ENCODE measurements at regions not wholly inside any gene's neighbourhood (a gene's known extent, or its start where the extent isn't known, plus 50 kb on each side); places are given as distances from the start of the nearest gene placed in this dataset.

DNA sequence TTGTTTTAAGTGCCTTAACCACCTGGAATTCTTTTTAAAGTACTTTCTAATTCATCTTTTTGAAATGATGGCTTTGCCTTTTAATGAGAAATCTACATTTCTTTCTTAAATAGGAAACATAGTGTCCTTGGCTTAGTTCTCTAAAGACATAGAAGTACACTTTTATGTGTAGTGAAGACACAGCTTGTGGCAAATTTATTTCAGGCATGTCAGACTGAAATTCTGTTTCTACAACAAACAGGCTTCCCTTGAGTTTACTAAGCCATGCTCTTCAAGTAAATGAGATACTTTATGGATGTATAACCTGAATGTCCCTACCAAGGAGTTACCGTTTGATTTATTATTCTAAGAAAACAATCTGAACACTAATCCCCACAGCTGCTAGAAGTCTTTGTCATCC is 136.9 kb upstream of the MAGI2 start:
- no peak for DNase-seq (ENCODE audit: low read depth)
- in situ Hi-C loops (cut with HindIII; ENCODE audit: low pct_unique_long_range_greater_than_20kb, low sequenced_read_pairs): no loop called here

DNA sequence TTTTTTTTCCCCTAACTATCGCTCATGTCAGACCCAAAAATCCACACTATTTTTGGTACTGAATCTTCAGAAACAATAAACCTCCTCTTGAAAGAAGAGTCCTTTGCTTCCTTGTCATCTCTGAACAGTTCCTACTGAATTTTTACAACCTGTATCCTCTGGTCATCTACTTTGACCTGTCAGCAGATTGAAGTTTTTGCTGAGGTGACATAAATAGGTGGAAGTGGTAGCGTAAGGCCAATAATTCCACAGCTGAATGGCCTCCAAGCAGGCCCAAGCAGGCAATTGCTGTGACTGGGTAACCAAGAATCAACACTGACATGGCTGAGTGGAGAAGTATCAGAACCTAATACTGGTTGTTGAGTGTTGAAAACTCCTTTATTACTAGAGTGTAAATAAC is 117.4 kb upstream of the MAGI2 start:
- no peak for DNase-seq (ENCODE audit: low read depth)
- in situ Hi-C loops (cut with HindIII; ENCODE audit: low pct_unique_long_range_greater_than_20kb, low sequenced_read_pairs): no loop called here

DNA sequence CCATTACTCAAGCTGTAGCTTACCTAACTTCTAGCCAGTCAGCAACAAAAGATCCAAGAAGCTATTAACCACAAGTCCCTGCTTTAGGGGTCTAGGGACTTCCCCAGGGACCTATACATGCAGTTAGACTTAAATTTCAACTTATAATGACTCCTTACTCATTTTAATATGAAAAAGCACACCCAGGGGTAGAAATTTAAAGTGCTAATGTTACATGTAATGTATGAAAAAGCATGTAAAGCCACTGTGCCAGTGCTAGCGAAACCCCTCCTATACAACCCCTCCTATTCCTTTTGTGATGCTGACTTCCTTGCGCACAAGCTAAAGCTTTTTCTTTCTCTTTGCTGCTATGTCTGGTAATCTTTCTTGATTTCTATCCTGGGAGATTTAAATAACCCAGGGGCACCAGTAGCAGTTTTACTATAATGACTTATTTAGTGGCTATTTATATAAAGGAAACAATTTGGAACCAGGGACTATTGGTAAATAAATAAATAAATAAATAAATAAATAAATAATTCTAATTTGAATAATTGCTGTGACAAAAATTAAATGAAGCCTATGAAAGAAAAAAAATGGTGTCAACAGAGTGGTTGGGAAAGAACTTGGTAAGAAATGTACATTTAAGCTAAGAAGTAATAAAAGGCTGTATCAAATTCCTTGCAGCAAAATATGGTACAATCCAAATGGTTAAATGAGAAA is 110.5 kb upstream of the MAGI2 start:
- in situ Hi-C loops (cut with HindIII; ENCODE audit: low pct_unique_long_range_greater_than_20kb, low sequenced_read_pairs): no loop called here
- DNase-seq (ENCODE audit: low read depth): no peak

DNA sequence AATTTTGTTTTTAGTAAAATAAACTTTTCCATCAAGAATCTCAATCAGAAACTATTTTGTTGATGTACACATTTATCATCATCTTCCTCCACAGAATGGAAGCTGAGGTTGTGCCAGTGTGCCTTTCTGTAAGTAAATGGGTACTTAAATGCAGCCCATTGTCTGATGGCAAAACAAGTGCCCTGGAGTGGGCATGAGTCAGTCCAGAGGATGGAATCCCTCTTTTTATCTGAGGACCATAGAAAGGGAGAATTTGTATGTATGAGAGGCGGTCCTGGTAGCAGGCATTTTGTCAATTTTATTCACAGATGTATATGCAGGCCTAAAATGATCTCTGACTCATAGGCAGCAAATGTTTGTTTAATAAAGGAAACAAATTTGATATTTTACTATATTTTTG is 102.1 kb upstream of the MAGI2 start:
- no peak for DNase-seq (ENCODE audit: low read depth)
- in situ Hi-C loops (cut with HindIII; ENCODE audit: low pct_unique_long_range_greater_than_20kb, low sequenced_read_pairs): no loop called here

DNA sequence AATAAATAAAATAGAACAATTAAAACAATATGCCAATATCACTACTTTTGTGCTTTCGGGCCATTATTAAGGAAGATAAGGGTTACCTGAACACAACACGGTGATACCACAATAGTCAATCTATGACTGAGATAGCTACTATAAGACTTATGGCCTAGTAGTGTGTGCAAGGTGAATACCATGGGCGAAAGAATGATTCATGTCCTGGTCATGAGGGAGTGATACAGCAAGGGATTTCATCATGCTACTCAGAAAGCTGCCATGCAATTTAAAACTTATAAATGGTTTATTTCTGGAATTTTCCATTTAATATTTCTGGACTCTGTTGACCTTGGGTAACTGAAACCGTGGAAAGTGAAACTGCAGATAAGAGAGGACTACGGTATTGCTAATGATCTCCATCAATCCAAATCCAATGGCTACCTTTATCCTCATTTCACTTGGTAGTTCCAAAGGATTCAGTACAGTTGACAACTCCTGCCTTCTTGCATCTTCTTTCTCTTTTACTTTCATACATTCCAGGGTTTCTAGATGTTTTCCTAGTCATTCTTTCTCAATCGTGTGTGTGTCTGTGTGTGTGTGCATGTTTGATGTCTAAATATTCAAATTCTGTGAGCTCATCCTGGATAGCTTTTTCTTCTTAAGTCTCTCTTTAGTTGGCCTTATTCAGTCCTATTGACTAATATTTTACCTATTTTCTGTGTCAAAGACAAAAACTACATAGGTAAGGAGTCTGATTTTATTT is 100.5 kb upstream of the MAGI2 start:
- peak; percentile 22 for DNase-seq (ENCODE audit: low read depth)
- in situ Hi-C loops (cut with HindIII; ENCODE audit: low pct_unique_long_range_greater_than_20kb, low sequenced_read_pairs): no loop called here

DNA sequence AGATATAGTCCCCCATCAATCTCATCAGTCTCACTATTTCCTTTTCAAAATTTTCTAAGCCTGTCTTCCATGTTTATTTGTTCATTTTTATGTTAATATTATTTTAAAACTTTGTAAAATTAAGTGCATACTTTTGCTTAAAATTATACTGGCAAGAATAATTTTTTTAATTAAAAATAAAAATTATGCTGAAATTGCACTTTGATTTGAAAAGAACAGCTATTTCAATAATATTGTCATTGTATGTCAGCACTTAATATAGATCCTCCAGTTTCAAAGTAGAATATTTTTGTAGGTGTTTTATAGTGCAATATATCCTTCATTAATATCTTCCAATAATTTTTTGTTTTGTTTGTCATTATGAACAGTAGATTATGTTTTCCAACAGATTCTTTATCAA is 99.0 kb upstream of the MAGI2 start:
- no peak for DNase-seq (ENCODE audit: low read depth)
- in situ Hi-C loops (cut with HindIII; ENCODE audit: low pct_unique_long_range_greater_than_20kb, low sequenced_read_pairs): no loop called here

DNA sequence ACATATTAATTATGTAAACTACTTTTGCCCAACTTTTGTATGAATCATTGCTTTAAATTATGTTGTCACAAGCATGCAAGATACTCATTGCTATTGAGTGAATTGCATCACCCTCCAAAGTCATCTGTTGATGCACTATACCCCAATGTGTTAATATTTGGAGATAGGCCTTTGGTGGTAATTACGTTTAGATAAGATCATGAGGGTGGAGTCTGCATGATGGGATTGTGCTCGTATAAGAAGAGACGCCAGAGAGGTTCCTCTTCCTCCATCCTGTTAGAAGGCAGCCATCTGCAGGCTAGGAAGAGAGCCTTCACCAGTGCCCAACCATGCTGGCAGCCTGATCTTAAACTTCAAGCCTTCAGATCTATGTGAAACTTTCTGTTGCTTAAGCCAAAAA is 95.3 kb upstream of the MAGI2 start:
- in situ Hi-C loops (cut with HindIII; ENCODE audit: low pct_unique_long_range_greater_than_20kb, low sequenced_read_pairs): no loop called here
- no peak for DNase-seq (ENCODE audit: low read depth)

DNA sequence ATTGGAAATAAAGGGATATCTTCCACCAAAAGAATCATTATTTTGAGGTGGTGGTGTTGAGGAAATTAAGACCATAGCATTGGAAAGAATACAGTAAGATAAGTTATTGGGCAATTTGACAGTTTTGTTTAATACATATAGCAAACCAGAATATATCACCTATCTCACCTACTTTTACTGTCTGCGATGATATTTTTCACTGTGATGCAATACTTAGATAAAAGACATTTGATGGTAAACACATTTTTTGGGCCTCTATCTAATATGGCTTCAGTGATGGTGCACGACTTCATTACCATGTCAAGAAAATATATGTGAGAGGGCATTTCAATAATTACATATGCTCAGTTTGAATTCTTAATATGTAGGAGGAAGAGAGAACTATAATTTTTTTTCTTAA is 93.7 kb upstream of the MAGI2 start:
- in situ Hi-C loops (cut with HindIII; ENCODE audit: low pct_unique_long_range_greater_than_20kb, low sequenced_read_pairs): no loop called here
- DNase-seq (ENCODE audit: low read depth): no peak

DNA sequence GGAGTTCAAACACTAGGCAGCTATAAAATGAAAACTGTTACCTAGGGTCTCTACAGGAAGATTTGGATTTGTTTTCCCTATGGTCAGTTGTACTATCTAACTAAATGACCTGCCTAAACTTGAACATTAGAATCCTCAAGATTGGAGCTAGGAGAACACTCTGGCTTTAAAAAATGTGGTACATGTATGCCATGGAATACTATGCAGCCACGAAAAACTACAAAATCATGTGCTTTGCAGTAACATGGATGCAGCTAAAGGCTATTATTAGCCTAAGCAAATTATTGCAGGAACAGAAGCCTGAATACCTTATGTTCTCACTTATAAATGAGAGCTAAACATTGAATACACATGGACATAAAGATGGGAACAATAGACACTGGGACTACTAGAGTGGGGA is 87.1 kb upstream of the MAGI2 start:
- DNase-seq (ENCODE audit: low read depth): no peak
- in situ Hi-C loops (cut with HindIII; ENCODE audit: low pct_unique_long_range_greater_than_20kb, low sequenced_read_pairs): no loop called here

DNA sequence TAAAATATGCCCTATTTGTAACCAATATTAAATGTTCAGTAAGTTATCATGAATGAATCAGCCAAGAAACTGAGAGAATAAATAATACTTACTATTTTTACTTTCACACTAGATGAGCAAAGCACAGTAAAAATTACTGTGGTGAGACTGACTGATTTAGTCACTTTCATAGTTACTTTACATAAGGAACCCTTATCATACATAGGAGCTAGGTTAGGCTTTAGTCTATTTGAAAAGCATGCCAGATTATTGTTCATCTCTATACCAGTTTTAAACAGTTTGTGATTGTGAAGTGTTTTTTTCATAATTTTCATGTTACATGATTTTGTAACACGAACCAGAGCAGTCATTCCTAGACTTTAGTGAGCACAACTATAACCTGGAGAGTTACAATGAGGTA is 80.7 kb upstream of the MAGI2 start:
- DNase-seq (ENCODE audit: low read depth): no peak
- in situ Hi-C loops (cut with HindIII; ENCODE audit: low pct_unique_long_range_greater_than_20kb, low sequenced_read_pairs): no loop called here

DNA sequence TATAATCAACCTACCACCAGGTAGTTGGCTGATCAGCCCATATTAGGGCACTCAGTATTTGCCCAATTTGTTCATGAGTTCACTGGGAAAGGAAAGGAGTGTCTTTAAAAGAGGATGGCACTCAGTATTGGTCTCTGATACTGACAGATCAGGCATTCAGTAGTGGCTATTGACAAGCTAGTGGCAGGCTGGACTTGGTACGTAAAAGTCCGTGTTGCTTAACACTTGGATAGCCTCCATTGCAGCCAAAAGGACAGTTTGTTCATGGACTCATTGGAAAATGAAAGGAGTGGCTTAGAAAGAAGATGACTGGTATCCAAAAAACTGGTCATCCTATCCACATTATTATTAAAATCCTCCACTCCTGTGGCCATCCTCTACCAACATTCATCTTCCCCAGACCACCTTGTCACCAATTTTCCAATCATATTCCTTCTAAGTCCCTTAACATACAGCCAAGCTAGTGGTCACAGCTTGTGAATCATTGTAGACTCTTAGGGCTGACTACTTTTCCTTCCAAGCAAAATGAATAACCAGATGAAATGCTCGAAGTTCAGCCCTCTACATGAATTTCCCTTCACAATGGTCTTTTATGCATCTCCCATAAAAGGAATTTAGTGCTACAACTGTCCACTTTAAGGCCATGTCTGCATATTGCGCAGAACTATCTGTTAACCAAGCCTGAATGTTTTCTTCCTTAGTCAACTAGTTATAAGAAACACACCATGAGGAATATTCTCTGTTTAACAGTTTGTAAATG is 78.6 kb upstream of the MAGI2 start:
- in situ Hi-C loops (cut with HindIII; ENCODE audit: low pct_unique_long_range_greater_than_20kb, low sequenced_read_pairs): no loop called here

DNA sequence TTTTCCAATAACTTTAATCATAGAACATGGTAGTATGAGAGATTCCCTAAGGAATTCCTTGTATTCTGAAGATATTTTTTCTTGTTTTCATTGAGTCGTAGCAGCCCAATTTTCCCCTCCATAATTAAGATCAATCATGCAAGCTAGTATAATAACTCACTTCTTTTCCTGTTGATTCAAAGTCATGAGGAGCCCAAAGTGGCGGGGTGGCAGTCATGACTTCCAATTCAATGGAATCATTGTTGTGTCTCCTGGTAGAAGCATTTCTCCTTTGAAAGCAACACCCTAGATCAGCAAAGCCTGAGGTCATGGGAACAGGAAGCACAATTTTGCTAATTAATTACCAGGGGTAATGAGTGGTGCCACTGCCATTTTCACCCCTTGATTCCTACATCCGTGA is 77.6 kb upstream of the MAGI2 start:
- no peak for DNase-seq (ENCODE audit: low read depth)
- in situ Hi-C loops (cut with HindIII; ENCODE audit: low pct_unique_long_range_greater_than_20kb, low sequenced_read_pairs): no loop called here

More for the DNA sequence above, 78.6 kb upstream of the MAGI2 start:
- no peak for DNase-seq (ENCODE audit: low read depth)

DNA sequence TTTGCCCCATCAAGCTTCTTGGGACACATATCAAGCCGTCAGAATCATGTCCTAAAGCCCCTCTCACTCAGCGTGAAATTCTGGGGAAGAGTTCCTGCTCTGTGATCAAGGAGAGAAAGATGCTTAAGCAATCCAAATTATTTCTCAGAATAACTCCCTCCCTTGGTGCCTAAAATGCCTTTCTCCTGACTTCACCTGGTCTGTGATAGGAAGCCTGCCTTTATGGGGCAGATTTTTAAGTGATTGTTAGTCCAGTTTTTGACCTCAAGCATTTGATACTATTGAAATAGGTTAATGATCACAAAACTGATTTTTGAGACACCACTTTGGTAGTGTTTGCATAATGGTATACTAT is 76.4 kb upstream of the MAGI2 start:
- no peak for DNase-seq (ENCODE audit: low read depth)
- in situ Hi-C loops (cut with HindIII; ENCODE audit: low pct_unique_long_range_greater_than_20kb, low sequenced_read_pairs): no loop called here

DNA sequence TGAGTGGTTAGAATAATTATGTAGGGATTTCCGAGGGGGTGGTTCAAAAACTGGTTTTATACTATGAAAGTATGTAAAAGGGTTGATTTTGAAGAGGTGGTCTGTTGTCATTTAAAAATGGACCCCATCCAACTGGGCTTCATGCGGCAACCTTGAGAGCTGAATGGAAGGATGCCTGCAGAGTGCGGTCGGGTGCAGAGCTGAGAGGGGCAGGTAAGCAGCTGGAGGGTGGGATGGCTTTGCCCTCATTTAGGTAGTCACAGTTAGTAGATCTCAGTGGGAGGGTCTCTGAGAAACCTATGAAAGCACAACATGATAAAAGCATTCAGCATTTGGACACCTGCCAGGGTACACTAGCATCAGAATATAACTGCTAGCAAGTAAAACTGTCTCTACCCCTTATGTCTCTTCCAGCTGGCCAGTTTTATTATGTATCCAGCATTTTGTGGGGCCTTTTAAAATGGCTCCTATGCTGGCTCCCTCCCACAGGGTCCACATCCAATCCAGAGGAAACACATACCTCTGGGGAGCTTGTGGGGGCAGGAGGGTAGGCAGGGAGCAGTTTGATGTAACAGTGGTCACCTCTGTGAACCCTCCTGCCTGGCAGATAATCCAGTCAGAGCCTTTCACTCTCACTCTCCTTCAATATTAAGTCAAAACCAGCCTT is 75.9 kb upstream of the MAGI2 start:
- in situ Hi-C loops (cut with HindIII; ENCODE audit: low pct_unique_long_range_greater_than_20kb, low sequenced_read_pairs): no loop called here
- DNase-seq (ENCODE audit: low read depth): no peak

DNA sequence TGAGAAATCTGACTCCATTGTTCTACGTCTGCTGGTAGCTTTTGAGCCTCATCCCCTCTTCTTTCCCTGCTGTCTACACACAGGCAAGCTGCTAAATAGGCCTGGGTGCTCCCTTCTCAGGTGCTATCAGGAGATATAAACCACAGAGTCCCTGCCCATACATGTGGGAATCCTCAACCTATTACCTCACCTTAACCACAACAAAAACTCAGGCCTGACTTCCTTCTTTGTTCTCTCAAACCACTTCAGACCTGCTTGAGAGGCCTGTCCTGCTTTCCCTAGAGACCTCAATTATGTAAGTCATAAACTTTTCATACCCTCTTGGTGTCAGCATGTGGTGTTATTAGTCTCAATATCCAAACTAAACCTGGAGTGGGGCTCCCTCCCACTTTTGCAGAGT is 75.0 kb upstream of the MAGI2 start:
- DNase-seq (ENCODE audit: low read depth): peak; percentile 18
- in situ Hi-C loops (cut with HindIII; ENCODE audit: low pct_unique_long_range_greater_than_20kb, low sequenced_read_pairs): no loop called here

DNA sequence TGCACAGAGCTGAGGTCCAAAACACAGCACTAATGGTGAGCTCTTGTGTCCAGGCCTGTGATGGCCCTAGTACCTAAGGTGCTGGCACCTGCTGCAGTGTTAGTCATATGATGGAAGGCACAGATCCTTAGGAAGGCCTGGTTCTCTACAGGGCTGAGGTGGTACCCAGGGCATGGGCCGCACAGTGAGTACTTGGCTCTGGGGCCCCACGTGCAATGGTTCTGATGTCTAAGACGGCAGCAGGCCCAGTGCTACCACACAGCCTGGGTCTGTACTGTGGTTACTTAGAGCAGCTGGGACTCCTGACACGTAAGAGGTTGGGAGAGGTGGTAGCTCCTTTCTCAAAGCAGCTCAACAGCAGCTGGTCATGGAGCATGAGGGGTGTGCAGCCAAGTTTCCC is 70.6 kb upstream of the MAGI2 start:
- DNase-seq (ENCODE audit: low read depth): no peak
- in situ Hi-C loops (cut with HindIII; ENCODE audit: low pct_unique_long_range_greater_than_20kb, low sequenced_read_pairs): no loop called here

DNA sequence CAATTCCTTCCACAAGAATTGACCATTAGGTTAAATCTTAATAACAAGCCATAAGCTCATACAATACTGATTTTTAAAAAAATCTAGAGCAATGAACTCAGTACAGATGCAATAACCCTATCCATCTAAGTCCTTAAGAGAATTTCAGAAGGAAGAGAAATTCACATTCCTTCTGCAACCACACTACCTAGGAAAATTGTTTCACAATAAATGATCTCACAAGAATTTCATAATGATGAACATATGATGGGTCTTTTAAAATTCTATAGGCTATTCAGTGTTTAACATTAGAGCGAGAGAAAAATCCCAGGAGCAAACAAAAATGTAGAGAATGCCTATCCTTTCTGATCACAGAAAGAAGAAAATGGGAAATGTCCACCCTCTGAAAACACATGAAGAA is 70.0 kb upstream of the MAGI2 start:
- no peak for DNase-seq (ENCODE audit: low read depth)
- in situ Hi-C loops (cut with HindIII; ENCODE audit: low pct_unique_long_range_greater_than_20kb, low sequenced_read_pairs): no loop called here

DNA sequence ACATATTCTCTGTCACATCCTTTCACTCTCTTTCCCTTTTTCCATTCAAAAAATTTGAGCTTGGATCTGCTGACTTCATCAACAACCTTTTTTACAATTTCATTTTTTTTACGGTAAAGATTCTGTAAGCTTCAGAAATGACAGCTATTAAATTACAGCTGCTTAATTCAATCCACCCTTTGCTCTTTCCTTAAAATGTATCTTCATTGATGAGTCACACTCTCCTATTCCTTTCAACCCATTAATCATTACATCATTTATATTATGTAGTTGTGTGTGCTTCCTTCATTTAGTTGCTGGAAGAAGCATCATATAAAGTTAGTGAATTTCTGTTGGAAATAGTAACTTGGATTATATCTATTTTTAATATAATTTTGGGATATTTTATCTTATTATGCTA is 67.1 kb upstream of the MAGI2 start:
- in situ Hi-C loops (cut with HindIII; ENCODE audit: low pct_unique_long_range_greater_than_20kb, low sequenced_read_pairs): no loop called here
- no peak for DNase-seq (ENCODE audit: low read depth)

DNA sequence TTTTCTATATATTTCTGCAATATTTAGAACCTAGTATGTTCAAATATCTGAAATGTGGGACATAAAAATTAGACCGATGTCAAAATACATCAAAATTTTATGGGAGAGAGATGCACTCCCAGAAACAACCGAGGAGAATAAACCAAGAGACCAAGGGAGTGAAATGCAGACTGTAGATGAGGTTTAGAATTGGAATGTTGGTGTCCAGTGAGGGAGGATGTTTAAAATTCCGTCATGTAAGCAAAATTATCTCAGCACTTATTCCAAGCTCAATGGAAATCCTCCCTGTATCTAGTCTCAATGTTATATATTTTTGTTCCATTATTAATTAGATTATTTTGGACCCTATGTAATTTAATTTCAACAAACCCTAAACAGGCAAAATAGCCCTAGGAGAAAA is 61.9 kb upstream of the MAGI2 start:
- no peak for DNase-seq (ENCODE audit: low read depth)
- in situ Hi-C loops (cut with HindIII; ENCODE audit: low pct_unique_long_range_greater_than_20kb, low sequenced_read_pairs): no loop called here
